Activated T-cell treated with anti-CD3 and anti-CD28 coated beads for 1 hour (primary cell): ENCODE measurements at regions not wholly inside any gene's neighbourhood (a gene's known extent, or its start where the extent isn't known, plus 50 kb on each side); places are given as distances from the start of the nearest gene placed in this dataset.

Experiments
- DNase-seq: peaks from one replicate; pipeline ENCODE4 v3.0.0-alpha.2; 2020; ENCODE audit warnings: low read depth

DNA sequence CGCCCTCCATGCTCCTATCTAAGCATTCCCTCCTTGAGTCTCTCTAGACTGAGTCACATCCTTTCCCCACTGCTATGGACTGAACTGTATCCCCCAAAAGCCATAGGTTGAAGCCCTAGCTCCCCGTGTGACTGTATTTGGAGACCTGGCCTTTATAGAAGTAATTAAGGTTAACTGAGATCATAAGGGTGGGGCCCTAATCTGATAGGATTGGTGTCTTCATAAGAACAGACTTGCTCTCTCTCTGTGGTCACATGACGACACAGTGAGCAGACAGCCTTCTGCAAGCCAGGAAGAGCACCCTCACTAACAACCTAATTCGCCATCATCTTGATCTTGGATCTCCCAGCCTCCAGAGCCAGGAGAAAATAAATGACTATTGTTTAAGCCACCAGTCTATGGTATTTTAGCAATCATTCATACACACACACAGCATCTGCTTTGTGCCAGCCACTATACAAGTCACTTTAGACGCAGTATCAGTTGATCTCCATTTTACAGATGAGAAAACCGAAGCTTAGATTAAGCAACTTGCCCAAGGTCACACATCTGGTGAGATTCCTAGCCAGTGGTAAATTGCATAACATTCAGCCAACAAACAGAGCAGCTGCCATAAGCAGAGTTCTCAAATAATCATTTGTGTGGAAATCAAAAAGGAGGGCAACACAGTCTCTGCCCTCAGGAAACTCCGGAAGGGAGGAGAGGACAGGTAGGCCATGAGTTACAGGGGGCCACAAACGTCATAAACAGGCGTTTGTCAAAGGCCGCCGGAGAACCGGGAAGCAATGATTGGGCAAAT is 66.3 kb upstream of the HES1 start:
- DNase-seq, result no peak

DNA sequence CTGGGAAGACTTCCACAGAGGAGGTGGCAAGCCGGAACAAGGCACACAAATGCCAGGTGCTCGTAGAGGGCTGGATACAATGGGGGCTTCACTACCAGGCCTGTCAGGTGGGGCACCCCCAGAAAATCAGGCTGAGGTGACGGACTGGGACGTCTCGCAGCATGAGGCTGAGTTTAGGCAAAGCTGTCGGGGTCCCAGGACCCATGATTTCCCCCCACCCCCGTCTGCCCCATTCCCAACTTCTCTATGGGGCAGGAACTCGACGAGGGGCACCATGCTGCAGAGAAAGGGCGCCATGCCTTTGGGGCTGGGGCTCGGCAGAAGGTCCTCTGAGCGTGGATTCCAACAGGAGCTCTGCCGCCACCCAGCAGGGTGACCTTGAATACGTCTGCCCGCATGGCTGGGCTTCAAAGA is 65.7 kb upstream of the HES1 start:
- DNase-seq, result no peak

DNA sequence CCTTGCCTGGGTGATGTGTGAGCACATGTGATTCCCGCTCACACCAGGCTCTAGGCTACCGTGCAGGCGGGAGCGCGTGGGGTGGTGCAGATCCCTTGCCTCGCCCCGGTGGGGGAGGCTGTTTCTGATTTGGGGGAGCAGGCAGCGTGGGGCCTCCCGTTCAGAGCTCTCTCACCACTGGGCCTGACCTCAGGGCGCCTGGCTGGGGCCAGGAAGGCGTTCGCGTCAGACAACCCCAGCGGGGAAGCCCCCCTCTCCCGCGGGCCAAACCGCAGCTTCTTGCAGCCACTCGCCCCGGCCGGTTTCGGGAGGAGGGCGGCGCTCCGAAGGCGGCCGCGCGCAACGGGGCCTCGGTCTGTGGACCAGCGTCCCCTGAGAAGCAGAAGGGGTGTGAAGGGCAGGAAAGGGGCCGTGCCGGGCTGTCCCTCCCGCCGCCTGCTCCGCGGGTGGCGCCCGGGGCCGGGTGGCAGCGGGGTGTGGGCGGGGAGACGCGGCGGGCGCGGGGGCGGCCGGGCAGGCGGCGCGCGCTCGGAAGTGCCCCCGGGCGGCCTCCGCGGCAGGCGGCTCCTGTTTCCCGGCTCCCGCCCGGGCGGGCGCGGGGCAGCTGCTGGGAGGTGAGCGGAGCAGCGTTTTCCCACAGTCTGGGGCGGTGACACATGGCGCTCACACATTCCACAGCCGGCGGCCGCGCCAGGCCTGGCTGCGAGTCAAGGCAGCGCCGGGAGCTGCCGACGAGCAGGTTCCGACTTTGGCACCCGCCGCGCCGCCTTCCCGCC is 65.1 kb upstream of the HES1 start:
- DNase-seq, result peak; percentile 23

DNA sequence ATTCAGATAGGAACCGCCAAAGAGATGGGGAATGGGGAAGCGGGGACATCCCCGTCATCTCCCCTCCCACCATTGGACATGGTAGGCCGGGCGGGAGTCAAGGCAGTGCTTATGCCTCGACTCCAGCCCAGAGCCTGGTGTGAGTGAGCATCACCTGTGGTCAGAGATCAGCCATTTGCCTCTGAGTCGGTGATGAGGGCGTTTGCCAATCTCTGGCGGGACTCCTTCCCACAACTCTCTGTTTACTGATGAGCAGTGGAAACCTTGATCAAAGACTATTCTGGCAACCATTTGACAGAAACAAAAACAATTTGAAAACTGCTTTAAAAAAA is 63.9 kb upstream of the HES1 start:
- no peak for DNase-seq

DNA sequence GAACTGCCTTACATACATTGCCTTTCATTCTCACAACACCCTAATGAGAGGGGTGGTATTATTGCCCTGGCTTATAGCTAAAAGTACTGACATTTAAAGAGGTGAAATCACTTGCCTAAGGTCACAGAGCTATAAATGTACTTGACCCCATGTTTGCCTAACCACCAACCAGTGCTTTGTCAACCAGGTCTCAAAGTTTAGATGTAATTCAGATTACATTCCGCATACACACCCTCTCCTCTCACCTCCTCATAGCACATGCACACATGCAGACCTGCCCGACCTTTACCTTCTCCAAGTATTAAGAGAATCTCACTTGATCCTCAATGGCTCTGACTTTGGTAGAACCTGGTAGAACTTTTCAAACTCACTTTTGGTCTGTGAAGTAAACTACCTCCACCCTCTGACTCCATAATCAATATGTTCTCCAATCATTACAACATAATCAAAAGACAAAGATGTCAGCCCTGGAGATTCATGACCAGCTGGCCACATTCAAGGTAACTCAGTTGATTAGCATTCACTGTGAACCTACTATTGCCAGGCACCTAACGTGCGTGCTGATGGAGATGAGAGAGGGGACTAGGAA is 63.2 kb upstream of the HES1 start:
- DNase-seq, result no peak

DNA sequence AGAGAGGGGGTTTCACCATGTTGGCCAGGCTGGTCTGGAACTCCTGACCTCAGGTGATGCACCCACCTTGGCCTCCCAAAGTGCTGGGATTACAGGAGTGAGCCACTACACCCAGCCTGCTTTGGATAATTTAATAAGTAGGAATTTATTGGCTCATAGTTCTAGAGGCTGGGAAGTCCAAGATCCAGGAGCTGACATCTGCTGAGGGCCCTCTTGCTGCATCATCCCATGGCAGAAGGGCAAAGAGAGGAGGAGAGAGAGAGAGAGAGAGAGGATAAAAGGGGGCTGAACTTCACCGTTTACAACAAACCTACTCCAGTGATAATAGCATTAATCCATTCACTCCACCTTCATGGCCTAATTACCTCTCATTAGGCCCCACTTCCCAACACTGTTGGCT is 62.0 kb upstream of the HES1 start:
- no peak for DNase-seq

DNA sequence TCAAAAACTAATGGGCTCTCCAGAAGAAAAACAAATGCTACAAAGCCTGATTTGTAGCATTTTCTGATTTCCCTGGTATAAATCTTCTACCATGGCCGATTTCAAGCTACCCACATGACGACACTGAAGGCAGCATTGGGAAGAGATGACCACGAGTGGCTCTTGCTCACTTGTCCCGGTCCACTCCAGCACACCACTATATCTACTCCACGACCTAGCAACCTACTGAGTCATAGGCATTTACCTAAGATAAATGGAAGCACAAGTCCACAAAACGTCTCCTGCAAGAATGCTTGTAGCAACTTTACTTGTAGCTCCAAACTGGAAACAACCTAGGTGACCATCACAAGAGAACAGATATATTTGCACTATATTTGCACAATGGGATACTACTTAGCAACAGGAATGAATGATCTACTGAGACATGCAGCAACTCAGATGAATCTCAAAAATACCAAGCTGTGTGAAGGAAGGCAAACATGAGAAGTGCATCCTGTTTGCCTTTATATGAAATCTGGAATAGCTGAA is 60.8 kb upstream of the HES1 start:
- no peak for DNase-seq

DNA sequence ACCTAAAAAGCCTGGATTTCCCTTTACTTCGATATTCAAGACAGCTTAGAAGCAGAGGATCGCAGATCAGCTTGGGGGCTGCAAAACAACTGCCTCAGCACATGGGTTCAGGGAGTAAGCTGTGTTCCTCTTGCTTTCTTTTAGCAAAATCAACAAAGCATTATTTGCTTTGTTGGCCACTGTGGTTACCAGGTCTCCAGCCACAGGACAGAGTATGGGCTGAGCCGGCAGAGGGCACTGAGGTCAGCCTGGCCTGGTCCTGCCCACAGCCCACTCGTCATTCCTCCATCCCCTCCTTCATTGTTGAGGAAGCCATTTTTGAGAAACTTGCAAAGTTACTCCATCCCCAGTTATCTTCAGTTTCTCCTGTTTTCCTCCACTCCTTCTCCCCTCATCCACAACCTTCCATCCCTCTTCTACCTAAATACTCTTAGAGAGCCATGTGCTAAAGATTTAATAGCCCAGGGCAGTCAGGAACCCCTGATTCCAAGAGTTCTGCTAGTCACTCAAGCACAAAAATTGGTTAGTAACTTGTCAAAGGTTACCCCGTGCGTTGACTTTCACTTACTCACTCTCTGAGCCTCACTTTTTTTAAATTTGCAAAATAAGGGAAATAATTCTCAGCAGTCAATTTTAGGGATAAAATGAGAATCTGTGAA is 60.0 kb upstream of the HES1 start:
- DNase-seq, result no peak

DNA sequence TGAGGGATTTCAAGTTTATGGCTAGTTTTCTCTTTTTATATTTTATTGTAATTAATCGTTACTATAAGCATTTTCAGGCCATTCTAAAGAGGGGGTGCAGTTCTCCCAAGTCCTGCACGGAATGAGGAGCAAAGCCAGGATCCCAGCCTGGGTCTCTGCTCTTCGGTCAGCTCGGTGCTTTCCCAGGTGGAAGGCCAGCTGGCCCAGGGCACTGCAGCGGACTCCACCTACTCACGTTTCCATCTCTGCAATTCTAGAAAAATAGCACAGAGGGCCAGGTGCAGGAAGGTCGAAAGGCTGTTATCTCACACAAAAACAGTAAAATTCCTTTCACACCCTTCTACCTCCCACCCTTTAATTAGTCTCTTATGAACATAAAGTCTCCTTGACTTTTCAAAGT is 59.5 kb upstream of the HES1 start:
- DNase-seq, result no peak

DNA sequence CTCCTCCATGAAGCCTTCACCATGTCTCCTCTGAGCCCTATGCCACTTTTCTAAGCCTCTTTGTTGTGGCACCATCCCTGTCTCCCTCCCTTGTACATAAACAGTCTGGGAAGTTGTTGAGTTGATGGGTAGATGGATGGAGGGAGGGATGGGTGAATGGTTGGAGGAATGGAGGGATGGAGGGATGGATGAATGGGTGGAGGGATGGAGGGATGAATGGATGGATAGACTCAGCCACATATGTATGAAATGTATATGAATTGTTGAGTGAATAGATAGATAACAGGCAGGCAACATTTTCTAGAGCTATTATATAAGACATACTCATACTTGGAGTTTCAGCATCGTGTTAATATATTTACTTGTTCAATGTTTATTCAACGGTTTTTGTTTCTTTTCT is 58.3 kb upstream of the HES1 start:
- no peak for DNase-seq

DNA sequence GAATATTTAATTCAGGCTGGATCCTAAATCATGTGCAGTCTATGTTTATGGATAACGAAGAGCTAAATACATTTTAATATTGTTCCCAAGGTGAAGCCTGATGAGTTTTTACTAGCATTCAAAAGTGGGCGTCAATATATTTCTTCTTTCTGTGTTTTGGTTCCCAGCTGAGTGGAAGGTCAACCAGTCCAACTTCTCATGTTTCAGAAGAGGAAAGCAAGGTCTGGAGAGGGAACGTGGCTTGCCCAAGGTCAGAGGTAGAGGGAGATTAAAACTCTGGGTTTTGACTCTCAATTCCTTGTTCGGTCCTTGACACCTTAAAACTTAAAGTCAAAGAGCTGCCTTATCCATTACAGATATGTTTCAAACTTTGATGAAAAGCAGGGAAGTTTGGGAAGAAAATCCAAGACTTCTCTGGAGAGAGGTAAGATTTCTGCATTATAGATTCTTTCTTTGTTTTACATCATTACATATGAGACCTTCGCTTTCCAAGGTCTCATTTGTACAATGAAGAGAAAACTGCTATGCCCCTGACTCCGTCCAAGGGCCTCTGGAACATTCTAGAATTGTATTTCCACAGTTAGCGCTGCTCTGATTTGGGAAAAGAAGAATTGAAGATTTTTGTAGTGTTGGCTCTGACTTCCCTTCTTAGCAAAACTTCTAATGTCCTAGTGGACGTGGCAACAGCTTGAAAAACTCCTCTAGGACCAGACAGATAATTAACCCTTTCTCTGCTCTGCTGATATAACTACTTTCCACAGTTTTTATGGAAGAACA is 57.7 kb upstream of the HES1 start:
- DNase-seq, result no peak

DNA sequence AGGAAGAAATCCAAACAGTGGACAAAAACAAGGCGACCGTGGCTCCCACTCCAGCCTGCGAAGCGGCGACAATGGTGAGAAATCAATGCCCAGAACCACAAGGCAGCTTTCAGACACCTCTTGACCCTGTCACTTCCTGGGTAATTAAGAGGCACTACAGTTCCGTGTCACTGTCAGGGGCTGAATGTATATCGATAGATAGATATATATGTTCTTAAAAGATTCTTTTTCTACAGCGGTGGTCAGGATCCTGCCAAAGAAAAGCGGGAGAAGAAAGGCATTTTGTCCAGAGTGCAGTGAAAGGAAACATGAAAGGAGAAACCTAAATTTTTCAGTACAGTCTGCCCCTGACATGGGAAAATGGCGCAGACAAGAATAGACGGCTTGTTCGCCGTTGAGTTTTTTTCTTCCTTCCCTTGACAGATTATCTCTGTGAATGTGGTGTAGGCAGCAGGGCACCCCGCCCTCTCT is 56.2 kb upstream of the HES1 start:
- no peak for DNase-seq

DNA sequence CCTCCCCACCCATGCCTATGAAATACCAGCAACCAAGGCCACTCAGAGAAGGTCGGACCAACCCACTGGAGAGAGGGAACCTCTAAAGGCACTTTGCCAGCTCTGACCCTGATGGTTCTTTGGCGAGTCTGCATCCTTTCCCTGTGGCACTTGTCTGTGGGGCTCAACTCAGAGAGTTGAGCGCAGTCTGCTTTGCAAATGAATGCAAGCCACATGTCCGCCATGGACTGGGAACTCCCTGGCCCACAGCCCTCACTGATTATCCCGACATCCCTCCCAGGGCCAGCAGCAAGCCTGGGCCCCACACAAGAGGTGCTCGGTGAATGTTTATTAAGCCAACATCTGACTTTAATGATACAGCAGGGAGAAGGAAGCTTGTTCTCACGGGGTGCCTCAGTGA is 55.5 kb upstream of the HES1 start:
- DNase-seq, result no peak

DNA sequence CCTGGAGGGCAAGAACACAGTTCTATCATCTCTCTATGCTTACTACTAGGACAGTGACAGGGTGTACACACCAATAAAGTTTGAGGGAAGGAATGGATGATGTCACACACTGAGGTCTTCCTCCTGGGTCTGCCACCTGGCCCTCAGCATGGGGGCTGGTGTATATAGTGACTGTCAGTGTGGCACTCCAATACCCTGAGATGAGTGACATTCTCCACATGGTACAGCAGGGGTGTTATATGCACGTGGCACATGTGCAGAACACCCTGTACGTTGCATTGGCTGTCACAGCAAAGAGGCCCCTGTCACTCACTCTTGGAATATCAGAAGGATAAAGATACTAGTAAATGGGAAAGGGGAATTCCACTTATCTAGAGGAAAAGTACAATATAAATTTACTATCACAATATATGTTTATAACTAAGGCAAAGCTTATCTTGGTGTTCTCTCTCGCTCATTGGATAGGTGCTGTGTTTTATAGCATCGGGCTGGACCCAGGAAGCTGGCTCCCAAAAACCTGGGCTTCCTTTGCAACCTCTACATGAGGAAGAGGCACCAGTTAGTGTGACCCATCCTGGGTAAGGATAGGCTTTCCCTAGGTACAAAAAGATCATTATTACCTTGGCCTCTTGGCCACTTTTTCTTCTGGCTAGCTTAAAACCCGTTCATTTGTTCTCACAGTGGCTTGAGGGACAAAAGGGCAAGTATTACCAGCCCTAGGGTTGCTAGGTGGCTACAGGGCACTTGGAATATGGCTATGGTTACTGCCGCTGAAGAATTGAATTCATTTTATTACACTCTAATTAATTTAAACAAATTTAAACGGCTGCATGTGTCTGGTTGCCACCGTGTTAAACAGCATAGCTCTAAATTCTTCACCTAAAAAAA is 54.8 kb upstream of the HES1 start:
- no peak for DNase-seq

DNA sequence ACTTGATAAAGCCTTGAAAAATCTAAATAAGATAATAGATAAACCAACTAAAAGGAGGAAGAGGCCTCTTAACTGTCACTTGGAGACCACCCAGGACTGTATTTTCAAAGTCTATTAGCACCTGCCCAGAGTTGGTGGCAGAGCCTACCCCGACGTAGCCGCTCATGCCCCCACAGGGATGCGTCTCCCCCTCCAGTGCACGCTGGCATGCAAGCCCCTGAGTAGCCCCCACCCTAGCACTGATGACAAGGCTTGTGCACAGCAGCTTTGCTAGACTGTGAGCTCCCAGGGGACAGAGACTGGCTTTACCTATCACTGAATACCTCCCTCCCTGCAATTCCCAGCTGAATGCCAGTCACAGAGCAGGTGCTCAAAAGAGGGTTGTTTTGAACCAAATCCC is 54.1 kb upstream of the HES1 start:
- no peak for DNase-seq

DNA sequence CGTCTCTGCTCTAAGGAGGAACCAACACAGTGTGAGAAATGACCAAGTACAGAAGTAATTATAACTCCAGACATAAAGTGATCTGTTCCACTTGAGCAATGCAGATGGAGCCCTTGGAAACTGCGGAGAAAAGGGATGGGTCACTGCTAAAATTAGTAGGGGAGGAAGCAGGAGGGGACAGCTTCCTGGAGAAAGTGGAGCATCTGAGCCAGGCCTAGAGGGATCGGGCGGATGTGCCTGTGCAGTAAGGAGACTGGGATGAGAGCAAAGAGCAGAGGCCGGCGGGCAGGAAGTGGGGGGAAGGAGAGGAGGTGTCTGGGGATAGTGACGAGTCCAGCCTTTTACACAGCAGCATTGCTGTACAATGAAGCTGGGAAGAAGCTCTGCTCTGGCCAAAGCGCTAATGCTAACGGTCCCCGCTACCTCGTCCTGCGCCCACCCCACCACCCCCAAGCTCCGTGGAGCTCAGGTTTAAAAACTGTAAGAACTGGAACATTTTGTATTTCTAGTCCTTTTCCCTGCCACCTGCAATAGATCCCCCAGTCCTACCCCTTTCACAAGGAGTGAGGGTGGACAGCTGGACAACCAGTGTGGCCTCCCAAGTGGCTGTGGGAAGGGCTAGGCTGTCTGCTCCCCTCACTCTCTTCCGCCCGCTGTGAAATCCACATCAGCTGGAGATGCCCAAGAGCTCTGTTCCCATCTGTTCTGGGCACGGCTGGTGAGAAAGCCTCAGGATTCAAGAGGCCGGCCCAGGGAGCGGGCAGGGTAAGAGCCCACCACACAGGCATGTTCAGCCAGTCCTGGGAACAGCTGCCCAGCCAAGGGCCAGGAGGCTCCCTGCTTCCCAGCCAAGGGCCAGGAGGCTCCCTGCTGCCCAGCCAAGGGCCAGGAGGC is 53.0 kb upstream of the HES1 start:
- DNase-seq, result no peak

DNA sequence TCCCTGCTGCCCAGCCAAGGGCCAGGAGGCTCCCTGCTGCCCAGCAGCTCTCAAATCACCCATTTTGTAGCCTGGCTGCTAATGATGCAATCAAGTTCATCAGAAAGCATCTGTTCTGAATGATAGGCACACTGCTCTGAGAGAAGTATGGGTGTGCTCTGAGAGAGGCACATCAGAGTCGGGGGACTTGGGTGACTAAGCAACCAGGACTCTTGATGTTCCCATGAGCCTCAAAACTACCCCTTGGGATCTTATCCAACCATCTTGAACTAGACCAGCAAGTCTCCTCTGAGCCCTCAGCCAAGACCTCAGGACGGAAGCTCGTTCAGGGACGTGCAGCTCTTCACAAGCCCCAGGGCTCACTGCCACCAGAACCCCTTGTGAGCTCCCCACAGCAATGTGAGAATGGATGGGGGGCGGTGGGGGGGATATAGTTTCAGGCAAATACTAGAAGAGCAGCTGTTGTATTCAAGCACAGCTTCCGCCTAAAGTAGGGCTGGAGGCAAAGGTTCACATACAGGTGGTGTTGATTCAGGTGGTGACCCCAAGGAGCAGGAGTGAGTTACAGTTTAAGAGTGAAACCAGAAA is 52.2 kb upstream of the HES1 start:
- no peak for DNase-seq

DNA sequence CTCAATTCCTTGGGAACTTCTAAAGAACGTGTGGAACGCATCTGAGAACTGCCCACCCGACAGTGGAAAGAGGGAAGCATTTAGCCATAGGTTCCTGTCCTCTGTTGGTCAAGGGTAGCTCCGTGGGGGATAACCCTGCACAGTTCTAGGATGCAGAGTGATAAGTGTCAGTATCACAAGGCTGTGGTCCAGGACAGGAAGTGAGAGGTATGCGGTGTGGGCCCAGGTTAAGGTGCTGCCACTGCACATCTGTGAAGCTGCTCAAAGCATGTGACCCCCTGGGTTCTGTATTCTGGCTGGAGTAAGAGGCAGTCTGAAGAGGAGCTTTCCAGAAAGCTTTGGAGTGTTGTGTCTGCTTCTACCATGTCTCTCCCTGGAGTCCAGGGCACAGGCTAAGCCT is 51.7 kb upstream of the HES1 start:
- DNase-seq, result no peak
